Activated CD4-positive, CD25-positive, alpha-beta regulatory T cell treated with anti-CD3 and anti-CD28 coated beads, Interleukin-2, amount 50 U/mL, for 24 hours (primary cell): ENCODE measurements at regions not wholly inside any gene's neighbourhood (a gene's known extent, or its start where the extent isn't known, plus 50 kb on each side); places are given as distances from the start of the nearest gene placed in this dataset.

Experiments
- ATAC-seq, 2 donors: fragments of 150-1000 bp; cut with Tn5 transposase; one replicate each; pipeline ENCODE4 v1.10.0; 2021; ENCODE audit warnings: mild to moderate bottlenecking in 1 of 2, moderate library complexity in 1 of 2

DNA sequence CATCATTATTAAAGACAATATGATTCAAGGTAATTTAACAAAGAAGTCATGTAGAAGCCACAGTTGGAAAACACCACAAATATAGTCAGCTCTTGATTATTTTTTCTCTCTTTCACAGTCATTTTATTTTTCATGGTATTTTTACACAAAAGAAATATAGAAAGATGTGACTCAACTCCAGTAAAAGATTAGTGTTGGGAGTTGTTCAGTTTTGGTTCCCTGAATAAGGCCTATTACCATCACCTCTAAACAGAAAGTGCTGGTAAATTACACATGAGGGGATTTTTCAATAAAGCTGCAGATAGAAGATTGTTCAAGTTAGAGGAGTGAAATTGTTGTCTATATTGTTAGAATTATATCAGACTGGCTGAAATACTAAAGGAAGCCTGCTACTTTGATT, 107.0 kb downstream of the DDIT4L start:
- ATAC-seq, result peak; percentile 44 to 56

DNA sequence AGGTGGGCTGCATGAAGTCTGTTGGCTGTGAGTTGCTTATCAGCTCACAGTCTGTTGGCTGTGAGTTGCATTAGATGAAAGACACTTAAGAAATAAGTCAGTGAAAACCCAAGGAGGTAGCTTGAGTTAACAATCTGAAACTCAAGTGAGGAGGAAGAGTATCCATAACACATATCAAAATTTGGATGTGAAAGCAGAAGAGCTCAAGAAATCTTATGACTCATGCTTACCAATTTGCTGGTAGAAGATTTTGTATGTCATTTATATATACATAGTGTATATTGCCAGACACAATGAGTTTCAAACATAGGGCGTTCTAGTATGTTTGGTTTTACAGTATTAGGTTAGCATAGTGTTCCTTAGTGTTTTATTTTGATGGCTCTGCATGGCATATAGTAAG, 107.4 kb downstream of the DDIT4L start:
- peak; percentile 40 to 48 for ATAC-seq

DNA sequence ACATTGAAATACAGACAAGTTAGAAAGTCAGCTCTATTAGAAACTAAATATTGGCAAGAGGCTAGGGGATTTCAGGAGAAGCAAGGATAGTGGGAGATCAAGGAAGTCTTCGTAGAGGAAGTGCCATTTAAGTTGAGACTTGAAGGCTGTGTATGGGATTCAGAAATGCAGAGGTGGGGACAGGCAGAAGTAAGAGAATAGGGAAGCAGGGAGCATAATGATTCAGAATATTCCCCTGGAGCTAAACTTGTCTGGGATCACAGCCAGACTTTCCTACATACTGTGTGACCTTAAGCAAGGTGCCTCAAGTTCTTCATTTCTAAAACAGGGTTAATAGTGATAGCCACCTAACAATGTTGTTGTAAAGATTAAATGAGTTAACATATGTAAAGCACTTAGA, 108.8 kb downstream of the DDIT4L start:
- no peak for ATAC-seq

DNA sequence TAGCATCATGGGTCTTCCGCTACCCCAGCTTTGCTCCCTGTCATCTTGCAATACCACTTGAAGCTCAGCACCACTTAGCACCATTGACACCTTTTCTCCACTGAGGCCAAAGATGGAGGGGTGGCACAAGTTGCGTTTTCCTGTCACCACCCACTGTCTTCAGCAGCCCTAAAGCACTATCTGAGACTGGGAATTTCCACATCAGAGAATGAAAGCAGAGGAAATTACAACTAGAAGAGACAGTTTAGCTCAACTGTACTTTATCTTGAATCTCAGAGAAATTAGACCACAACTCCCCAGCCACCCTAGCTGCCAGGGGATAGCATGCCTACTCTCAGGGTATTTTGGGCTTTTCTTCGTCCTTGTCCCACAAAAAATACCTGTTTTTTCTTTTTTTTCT, 111.0 kb downstream of the DDIT4L start:
- ATAC-seq, result no peak

DNA sequence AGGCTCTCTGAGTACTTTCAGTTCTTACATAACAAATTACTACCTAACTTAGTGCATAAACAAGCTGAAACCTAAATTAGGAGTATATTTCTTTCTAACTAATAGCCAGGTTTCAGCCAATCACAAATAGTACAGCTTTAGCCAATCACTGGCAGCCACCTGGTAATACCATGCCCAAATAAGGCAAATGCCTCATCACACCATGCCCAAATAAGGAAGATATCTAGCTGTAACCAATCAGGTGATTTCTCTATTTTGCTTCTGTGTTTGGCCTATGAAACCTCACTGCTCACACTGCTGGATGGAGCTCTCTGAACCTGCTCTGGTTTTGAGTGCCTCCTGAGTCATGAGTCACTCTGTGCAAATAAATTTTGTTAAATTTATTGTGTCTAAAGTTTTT, 113.5 kb downstream of the DDIT4L start:
- peak; percentile 58 to 70 for ATAC-seq

DNA sequence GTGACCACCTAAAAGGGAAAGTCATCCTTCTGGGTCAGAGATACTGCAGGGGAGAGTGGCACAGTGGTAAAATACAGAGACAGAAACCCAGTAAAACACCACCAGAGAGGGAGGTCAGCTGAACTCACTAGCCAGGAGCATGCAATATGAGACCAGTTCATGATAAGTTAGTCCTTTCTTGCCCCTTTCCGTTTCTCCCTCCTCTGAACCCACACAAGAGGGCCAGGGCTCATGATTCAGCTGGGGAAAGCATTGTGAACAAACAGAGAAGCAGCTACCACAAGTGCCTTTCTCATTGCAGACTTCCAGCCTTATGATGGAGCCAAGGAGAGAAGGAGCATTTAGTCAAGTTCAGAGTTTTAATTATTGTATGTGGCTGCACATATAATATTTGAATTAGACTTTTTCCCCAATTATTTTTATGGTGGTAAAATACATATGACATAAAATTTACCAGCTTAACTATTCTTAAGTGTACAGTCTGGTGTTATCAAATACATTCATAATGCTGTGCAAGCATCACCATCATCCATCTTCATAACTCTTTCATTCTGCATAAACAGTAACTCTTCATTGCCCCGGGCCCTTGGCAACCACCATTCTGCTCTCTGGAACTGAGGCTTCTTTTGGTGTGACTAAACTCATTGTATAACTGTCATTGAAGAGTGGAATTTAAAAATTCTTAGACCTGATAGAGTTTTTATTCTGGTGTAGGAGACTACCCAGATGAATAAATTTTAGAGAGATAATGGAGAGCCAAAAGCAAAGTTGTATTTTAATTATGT, 114.6 kb downstream of the DDIT4L start:
- ATAC-seq, result no peak

DNA sequence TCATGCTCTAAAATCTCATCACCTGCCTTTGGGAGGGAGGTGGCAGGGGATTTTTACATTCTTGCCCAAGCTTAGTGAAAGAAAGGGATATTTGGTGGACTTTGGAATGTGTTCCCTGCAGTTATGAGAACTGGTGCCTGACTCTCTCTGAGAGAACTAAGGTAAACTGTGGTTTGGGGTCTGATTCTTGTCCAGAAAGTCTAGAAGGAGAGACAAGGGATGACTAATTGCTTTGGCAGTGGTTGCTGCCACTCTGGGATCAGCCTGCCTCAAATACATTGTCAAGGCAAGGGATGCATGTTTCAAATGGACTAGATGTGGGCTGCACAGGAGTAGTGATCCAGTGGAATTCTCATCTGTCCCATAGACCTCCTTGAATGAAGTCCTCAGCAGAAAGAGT, 115.2 kb downstream of the DDIT4L start:
- ATAC-seq, result no peak

DNA sequence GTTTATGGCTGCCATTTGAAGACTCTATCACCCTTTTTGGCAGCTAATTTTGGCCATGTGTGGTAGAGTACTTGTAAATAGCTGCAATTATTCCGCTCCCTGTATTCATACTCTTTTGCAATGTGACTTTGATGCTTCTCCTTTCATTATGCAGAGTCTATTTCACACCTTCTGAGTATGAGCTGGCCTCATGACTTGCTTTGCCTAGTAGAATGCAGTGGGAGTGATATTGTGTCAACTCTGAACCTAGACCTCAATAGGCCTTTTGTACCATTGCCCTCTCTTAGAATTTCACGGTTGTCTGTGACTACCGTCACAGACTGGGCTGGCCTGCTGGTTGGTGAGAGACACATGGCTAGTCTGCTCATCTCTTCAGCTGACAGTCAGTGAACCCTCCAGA, 118.8 kb downstream of the DDIT4L start:
- ATAC-seq, result no peak

DNA sequence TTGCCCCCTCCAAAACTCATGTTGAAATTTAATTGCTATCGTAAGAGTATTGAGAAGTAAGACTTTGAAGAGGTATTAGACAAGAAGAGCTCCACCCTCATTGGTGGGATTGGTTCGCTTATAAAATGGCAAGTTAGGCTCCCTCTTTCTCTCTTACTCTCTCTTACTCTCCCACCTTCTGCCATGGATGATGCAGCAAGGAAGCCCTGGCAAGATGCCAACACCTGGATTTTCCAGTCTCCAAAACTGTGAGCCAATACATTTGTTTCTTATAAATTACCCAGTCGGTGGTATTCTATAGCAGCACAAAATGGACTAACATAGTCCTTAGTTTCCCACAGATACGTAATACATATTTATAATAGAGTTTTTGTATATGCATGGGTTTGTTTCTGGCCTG, 119.4 kb downstream of the DDIT4L start:
- ATAC-seq, result no peak

DNA sequence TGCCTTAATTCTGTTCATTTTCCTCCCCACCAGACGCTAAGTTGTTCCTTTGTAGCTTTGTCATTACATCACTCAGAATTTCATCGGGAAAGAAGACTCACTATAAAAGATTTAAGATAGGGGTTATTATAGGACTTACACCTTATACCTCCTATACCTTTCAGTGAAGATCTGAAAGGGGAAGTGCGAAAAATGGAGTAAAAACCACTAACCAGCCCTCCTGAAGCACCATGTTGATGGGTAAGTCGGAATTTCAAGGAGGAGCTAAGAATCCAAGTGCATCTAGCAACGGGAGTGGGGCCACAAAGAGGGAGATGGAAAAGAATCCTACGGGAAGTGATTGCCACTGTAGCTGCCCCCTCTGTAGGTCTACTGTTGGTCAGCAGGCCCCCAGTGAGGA, 119.1 kb upstream of the H2AZ1 start:
- ATAC-seq, result no peak

DNA sequence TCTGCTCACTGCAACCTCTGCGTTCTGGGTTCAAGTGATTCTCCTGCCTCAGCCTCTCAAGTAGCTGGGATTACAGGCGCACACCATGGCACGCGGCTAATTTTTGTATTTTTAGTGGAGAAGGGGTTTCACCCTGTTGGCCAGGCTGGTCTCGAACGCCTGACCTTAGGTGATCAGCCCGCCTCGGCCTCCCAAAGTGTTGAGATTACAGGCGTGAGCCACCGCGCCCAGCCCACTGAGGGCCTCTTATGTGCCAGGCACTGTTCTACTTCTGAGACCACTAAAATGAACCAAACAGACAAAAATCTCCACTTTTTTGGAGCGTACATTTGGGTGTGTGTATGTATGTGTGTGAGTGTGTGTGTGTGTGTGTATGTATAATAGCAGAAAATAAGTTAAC, 117.2 kb upstream of the H2AZ1 start:
- no peak for ATAC-seq

DNA sequence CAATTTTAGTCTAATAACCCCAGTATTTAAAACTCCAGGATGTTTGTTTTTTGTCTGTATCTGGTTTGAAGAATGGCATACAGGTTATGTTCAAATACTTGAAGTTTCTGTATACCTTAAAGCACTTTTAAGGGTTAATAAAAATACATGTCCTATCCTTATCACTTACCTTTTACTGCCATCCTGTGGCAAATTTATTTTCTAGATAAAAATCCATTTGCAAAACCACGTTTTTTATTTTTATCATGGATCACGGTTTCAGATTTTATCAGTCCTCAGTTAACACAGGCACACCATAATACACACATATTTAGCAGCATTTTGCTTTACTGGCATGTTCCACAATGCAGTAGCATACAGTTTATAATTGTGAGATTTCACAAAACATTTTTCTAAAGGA, 113.3 kb upstream of the H2AZ1 start:
- no peak for ATAC-seq

DNA sequence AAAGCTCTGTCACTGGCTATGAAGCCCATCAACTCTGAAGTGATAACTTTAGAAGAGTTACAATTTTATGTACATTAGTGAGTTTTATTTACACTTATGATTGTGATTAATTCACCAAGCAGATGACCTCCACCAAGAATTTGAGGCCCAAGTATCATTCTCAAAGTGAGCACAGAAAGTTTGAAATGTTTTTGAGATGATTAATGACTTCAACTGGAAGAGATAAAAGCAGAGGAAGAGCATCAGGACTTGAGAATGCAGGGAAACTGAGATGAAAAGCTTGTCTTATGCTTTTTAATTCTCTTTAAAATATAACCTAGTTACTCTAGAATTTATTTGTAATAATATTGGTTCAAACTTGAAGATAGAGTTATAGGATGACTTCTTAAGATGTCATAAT, 112.8 kb upstream of the H2AZ1 start:
- ATAC-seq, result no peak

DNA sequence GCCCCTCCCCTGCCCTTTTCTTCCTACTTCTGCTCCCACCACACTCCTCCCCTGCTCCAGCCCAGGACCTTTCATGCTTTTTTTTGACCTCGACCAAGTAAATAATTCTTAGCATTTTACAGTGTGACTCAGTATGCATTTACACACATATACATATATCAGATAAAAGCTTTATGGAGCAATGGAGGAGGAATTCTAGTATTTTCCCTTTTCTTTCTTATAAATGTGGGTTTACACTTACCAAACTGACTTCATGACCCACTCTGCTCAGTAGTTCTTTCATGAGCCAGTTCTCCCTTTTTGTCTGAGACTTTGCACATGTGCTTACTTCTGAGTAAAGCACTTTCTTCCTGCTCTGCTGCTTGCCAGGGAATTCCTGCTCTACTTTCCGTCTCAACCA, 111.8 kb upstream of the H2AZ1 start:
- ATAC-seq, result no peak

DNA sequence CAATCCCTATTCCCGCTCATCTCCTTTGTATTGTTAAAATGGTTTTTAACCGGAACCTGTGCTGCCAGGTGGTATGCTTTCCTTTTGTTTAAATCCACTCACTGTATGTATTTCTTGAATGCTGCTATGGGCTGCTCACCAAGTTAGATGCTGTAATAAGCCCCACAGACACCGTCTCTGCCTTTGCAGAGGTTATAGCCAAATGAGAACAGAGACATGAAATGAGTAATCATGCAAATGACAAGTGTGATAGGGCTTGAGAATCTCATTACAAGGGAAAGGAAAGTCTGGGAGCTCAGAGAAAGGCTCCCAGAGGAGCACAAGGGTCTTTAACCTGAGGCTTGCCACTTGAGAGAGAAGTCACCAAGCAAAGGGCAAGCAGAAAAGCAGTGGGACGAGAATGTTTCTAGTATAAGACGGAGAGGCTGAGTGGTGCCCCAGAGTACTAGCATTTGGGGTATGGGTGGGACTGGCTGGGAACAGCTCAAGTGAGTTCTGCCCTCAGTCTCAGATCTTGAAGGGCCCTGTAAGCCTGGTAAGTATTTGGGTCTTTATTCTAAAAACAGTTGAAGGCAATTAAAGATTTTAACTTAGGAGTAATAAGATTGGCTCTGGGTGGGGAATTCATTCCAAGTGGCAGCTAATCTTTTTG, 110.8 kb upstream of the H2AZ1 start:
- ATAC-seq, result no peak

DNA sequence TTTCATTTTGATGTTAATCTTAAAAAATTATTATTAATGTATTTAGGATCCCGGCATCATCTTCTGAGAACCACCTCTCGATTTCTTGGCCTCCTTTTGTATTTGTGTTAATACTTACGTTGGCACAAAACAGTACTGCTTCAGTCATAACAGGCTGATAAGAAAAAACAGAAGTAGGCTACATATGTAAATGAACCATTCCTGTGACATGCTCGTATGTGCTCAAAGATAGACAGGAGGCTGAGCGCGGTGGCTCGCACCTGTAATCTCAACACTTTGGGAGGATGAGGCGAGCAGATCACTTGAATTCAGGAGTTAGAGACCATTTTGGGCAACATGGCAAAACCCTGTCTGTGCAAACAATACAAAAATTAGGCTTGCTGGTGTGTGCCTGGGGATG, 109.4 kb upstream of the H2AZ1 start:
- no peak for ATAC-seq

DNA sequence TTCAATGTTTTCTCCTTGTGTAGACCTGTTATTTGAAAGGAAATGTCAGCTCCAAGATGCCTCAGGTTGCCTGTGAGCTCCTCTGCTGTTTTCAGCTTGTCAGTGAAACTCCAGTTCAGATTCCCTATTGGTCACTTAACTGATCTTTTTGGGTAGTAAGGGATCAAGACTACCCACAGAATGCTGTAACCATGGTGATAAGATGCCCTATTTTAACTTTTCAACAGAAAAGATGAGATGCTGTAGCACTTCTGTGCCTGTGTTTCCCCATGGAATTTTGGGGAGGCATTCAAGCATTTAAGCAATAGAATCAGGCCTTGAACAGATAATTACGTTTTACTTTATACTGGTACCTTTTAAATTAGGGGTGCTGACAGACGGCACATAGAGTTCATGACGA, 106.6 kb upstream of the H2AZ1 start:
- no peak for ATAC-seq

DNA sequence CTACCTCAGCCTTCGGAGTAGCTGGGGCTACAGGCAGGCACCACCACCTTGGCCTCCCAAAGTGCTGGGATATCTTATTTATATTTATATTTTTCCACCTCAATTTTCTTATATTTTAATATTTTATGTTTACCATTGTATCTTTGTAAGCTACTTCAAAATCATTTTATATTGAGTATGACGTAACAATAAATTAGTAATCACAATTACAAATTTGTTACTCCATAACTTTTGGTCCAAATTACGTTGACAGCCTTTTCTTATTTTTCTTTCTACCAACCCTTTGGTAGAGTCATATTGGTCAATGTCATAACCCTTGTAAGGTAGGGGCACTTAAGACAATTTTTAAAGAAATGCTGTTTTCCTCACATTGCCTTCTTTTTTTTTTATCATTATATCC, 104.0 kb upstream of the H2AZ1 start:
- no peak for ATAC-seq

DNA sequence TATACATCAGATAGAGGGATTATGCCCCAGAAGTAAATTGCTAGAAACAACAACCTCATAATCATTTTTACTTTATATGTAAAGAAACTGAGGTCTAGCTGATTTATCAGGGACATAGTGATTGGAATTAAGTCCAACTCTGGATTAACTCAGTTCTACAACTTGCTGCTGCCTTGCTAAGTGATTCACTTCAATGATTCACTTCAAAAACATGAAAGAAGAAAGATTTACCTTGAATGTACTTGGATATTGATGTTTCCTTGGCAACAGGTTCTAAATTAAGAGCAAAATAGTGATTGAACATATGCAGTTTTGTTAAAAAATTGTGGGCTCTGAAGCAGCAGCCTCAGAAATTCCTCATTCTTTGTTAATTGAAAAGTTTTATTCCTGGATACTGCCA, 99.8 kb upstream of the H2AZ1 start:
- ATAC-seq, result no peak

DNA sequence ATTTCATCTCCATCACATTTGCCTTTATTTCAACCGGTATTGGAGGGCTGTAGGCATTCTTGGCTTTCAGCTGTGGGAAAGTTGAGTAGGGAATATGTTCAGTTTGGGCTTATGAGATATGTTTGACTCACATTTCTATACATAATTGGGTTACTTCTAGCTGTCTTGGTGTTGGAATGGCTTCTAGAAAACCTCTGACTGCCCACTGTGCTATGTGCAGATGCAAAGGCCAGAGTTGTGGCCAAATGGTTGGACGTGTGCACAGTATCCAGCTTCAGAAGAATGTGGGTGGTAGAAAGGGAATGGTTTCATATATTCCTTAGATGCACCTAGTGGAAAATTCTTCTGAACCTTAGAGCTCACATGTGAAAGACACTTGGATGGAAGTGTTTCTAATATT, 92.6 kb upstream of the H2AZ1 start:
- no peak for ATAC-seq

DNA sequence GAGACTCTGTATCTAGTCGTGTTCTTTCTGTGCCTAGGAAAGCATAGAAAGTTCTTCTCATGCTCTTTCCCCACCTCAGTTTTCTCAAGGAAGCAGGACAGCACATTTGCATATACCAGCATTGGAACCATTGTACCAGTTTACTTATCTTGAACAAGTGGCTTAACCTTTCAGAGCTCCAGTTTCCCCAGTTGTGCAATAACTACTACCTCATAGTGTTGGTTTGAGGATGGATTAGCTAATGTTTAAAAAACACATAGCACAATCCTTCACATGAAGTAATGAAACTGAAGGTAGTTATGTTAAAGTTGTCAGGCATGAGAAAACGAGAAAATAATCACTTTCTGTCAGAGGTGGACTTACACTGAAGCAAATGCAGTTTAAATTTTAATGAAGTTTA, 92.2 kb upstream of the H2AZ1 start:
- no peak for ATAC-seq

DNA sequence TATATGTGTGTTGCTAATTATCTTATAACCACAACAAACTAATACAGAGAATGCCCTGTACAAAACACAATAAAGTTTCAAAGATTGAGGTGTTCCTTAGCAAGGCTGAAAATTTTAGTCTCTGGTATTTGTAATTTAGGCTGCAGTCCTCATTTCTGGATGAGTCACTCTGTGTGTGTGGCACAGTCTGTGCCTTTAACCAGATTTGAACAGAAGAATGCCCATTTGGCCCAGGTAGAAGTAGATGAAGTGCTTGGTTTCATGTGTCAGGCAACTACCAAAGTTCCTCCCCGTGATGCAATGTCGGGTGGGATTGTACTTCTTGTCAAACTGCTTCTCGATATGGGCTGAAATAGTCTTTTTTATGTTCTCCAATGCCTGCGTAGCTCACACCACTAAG, 91.6 kb upstream of the H2AZ1 start:
- no peak for ATAC-seq

DNA sequence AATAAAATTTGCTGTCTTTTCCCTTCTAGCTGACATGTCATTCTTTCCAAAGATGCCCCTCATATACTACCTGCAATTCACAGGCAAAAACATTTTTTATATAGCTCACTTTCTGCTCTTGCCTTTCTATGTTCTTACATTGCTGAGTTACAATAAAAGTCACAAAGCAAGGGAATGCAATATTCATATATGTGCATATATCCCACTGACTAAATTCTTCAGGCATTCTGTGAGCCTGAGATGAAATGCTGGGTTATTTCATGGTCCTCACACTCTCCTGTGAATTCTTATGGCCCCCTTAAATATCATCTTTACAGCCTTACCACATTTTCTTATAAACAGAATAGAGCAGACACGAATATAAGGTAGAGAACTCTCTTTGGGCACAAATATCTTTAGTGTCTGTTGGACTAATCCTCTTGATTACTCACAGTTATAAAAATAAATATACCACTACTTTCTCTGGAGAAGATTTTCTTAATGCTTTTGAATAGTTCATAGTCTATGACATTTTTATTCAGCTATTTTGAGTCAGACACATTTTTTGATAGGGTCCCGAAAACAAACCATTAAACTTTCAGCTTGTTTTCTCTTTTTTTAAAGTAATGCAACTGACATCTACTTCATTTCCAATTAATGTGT, 84.1 kb upstream of the H2AZ1 start:
- no peak for ATAC-seq

DNA sequence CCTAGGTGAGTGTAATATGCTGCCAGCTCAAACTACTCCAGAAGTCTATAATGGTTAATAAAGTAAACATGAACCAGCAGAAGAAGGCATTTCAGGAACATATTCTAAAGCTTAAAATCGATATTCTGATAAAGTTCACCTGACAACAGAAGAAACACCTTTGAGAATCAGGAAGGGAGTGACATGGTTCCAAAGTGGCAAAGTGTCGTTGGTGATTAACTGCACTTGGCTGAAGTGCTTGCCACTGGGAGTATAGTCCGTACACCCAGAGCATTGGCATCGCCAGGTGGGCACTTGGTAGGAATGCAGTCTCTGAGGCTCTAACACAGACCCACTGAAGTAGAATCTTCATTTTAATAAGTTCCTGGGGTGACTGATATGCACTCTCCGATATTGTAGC, 76.0 kb upstream of the H2AZ1 start:
- no peak for ATAC-seq
